ENCODE measurements at regions not wholly inside any gene's neighbourhood (a gene's known extent, or its start where the extent isn't known, plus 50 kb on each side); places are given as distances from the start of the nearest gene placed in this dataset.
"Not testable (repeated sequence)": the region's sequence is repeated elsewhere in the genome, so short reads cannot be mapped to it uniquely, and the experiment has no call there.

DNA sequence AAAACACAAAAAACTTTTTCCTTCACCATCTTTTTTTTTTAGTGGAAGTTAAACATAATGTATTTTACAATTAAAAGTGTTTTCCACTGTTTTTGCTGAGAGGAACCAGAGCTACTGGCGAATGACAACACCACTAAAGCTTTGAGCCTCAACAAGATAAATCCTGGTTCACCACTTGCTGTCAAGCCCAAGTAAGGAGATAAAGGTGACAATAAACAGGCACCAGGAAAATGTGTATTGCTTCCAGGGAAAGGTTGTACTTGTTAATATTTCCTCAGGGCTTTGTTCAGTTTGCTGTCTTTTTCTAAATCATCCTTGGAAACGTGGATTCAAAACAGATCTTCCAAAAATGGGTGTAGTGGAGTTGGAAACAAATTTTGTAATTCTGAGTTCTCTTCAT lies 109.9 kb upstream of the ANKRD30A start:
- TF ChIP-seq POLR2A (IDR thresholded peaks at IDR 0.05) (no peak), CTCF (IDR thresholded peaks at IDR 0.05) (no peak)
- intact Hi-C loops (cut with DNase I; ENCODE audit: low total_unique reads), result no loop called here
- H3K4me3 ChIP-seq (ENCODE audit: low read depth, poor library complexity, severe bottlenecking), result no peak overlapping the region
- 35 to 39% methylated on average over 2 of the region's 2 CpGs for WGBS, 2 donors
- DNase-seq (ENCODE audit: low spot score in 2 of 2), result no peak

DNA sequence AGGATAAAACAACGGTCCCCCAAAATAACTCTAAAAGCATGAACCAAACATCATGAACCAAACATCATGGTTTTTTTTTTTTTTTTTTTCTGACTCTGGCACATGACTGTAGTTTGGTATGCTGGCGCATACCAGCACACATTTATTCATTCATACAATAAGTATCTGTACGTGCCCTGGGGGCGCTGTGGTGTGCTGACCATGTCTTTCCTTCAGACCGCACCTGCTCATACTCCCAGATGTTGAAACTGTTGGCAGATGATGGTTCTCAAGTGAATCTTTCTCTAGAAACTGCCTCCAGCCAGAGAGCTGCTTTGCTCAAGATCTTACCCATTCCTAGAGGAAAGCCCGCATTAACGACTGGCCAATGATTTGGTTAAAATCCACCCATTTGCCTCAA lies 114.7 kb upstream of the ANKRD30A start:
- 71 to 77% methylated on average over 7 of the region's 7 CpGs for WGBS, 2 donors
- no peak overlapping the region for H3K4me3 ChIP-seq (ENCODE audit: low read depth, poor library complexity, severe bottlenecking)
- intact Hi-C loops (cut with DNase I; ENCODE audit: low total_unique reads), result no loop called here
- TF ChIP-seq CTCF (IDR thresholded peaks at IDR 0.05) (no peak), POLR2A (IDR thresholded peaks at IDR 0.05) (no peak)
- DNase-seq (ENCODE audit: low spot score in 2 of 2), result no peak

GRCh38 chr10:37008276-37008675 lies 117.1 kb upstream of the ANKRD30A start:
- H3K4me3 ChIP-seq (ENCODE audit: low read depth, poor library complexity, severe bottlenecking); intact Hi-C loops (cut with DNase I; ENCODE audit: low total_unique reads); DNase-seq (ENCODE audit: low spot score in 2 of 2): not testable (repeated sequence)
- 53 to 56% methylated on average over 2 of the region's 2 CpGs for WGBS, 2 donors

DNA sequence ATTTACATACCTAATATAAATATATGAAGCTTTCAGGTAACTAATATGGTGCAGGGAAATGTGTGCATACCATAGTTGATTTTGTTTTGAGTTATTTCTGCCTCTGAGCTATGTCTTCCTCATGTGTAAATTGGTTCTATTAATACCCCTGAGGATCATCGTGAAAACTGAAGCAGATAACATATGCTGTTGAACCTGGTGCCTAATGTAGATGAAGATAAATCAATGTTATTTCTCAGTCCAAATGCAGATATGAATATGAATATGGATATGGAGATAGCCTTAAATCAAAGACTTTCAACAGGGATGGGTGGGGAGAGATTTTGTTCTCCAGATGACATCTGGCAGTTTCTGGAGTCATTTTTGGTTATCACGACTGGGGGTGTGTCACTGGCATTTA lies 122.3 kb upstream of the ANKRD30A start:
- no peak overlapping the region for H3K4me3 ChIP-seq (ENCODE audit: low read depth, poor library complexity, severe bottlenecking)
- TF ChIP-seq POLR2A (IDR thresholded peaks at IDR 0.05) (no peak), CTCF (IDR thresholded peaks at IDR 0.05) (no peak)
- DNase-seq (ENCODE audit: low spot score in 2 of 2), result no peak
- intact Hi-C loops (cut with DNase I; ENCODE audit: low total_unique reads), result no loop called here
- 64 to 69% methylated on average over 2 of the region's 2 CpGs for WGBS, 2 donors

DNA sequence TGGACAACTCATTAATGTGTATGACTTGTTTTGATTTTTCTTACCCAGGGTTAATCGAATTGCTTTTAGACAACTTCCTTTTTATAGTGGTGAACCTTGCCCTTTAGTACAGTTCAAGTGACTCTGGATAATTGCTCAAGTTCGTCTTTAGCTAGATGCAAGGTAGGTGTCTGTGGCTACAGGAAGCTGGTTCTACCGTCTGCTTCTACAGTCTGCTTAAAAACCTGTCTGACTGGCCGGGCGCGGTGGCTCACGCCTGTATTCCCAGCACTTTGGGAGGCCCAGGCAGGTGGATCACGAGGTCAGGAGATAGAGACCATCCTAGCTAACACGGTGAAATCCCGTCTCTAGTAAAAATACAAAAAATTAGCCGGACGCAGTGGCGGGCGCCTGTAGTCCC lies 129.6 kb upstream of the ANKRD30A start:
- DNase-seq (ENCODE audit: low spot score in 2 of 2); H3K4me3 ChIP-seq (ENCODE audit: low read depth, poor library complexity, severe bottlenecking); intact Hi-C loops (cut with DNase I; ENCODE audit: low total_unique reads): not testable (repeated sequence)
- 85 to 89% methylated on average over 14 of the region's 14 CpGs for WGBS, 2 donors

- WGBS, 2 donors, result 87 to 89% methylated on average over 10 of the region's 10 CpGs
- no peak overlapping the region for H3K4me3 ChIP-seq (ENCODE audit: low read depth, poor library complexity, severe bottlenecking)
- TF ChIP-seq POLR2A (IDR thresholded peaks at IDR 0.05) (no peak), CTCF (IDR thresholded peaks at IDR 0.05) (no peak)
- intact Hi-C loops (cut with DNase I; ENCODE audit: low total_unique reads), result no loop called here
- no peak for DNase-seq (ENCODE audit: low spot score in 2 of 2)
Observed at GRCh38 chr10:36994886-36995285, 130.5 kb upstream of the ANKRD30A start.

- no peak for DNase-seq (ENCODE audit: low spot score in 2 of 2)
- H3K4me3 ChIP-seq (ENCODE audit: low read depth, poor library complexity, severe bottlenecking), result no peak overlapping the region
- TF ChIP-seq POLR2A (IDR thresholded peaks at IDR 0.05) (no peak), CTCF (IDR thresholded peaks at IDR 0.05) (no peak)
- WGBS, 2 donors, result 88 to 92% methylated on average over 10 to 11 of the region's 12 CpGs
- intact Hi-C loops (cut with DNase I; ENCODE audit: low total_unique reads), result no loop called here
Observed at GRCh38 chr10:36989233-36989632, 136.2 kb upstream of the ANKRD30A start.

All from lower leg skin (tissue), 4 donors.